Mesendoderm (in vitro differentiated cells): ENCODE measurements at regions not wholly inside any gene's neighbourhood (a gene's known extent, or its start where the extent isn't known, plus 50 kb on each side); places are given as distances from the start of the nearest gene placed in this dataset.
A peak's percentile ranks its signal among the peaks of the same experiment; 100 is the strongest.

Experiments used
- DNase-seq: peaks from one replicate; pipeline ENCODE4 v3.0.0; 2013
- H2AK5ac ChIP-seq: 2 replicates; pipeline ENCODE4 v1.6.1; 2013; ENCODE audit warnings: low read length, inconsistent platforms
- H2BK120ac ChIP-seq: 2 replicates; pipeline ENCODE4 v1.6.1; 2013; ENCODE audit warnings: low read depth, mild to moderate bottlenecking, low read length, moderate library complexity, mixed read lengths
- H2BK15ac ChIP-seq: replicated peaks from 2 replicates; pipeline ENCODE4 v1.6.1; 2013; ENCODE audit warnings: low read depth, mild to moderate bottlenecking, moderate library complexity
- H2BK5ac ChIP-seq: 2 replicates; pipeline ENCODE4 v1.6.1; 2013; ENCODE audit warnings: low read length, inconsistent platforms
- H3K18ac ChIP-seq: 2 replicates; pipeline ENCODE4 v1.6.1; 2013; ENCODE audit warnings: mild to moderate bottlenecking, low read length, mixed read lengths
- H3K23ac ChIP-seq: one replicate; pipeline ENCODE4 v1.6.1; 2013; ENCODE audit warnings: low read length
- H3K27ac ChIP-seq: 2 replicates; pipeline ENCODE4 v1.5.1; 2013; ENCODE audit warnings: low read depth, mild to moderate bottlenecking, inconsistent platforms, low read length, moderate library complexity
- H3K27me3 ChIP-seq: 2 replicates; pipeline ENCODE4 v1.6.1; 2013; ENCODE audit warnings: low read length, control low read depth, mild to moderate bottlenecking, inconsistent platforms; ENCODE audit not compliant: insufficient read depth, poor library complexity
- H3K36me3 ChIP-seq: 2 replicates; pipeline ENCODE4 v1.6.1; 2013; ENCODE audit warnings: low read length, inconsistent platforms; ENCODE audit not compliant: control insufficient read depth, insufficient read depth
- H3K4ac ChIP-seq: one replicate; pipeline ENCODE4 v1.6.1; 2013; ENCODE audit warnings: low read depth, mild to moderate bottlenecking, low read length, moderate library complexity
- H3K4me1 ChIP-seq: 2 replicates; pipeline ENCODE4 v1.6.1; 2013; ENCODE audit warnings: low read depth, low read length, inconsistent platforms; ENCODE audit not compliant: control insufficient read depth
- H3K4me2 ChIP-seq: 2 replicates; pipeline ENCODE4 v1.6.1; 2013; ENCODE audit warnings: low read length
- H3K4me3 ChIP-seq: 2 replicates; pipeline ENCODE4 v1.5.1; 2013; ENCODE audit warnings: mild to moderate bottlenecking, low read length
- H3K56ac ChIP-seq: one replicate; pipeline ENCODE4 v1.6.1; 2013; ENCODE audit warnings: low read length
- H3K79me1 ChIP-seq: 2 replicates; pipeline ENCODE4 v1.6.1; 2013; ENCODE audit warnings: low read length, inconsistent platforms
- H3K79me2 ChIP-seq: 2 replicates; pipeline ENCODE4 v1.6.1; 2013; ENCODE audit warnings: mild to moderate bottlenecking, low read length; ENCODE audit not compliant: control insufficient read depth, insufficient read depth
- H3K9ac ChIP-seq: 2 replicates; pipeline ENCODE4 v1.6.1; 2013; ENCODE audit warnings: low read length, inconsistent platforms
- H4K5ac ChIP-seq: one replicate; pipeline ENCODE4 v1.6.1; 2013; ENCODE audit warnings: low read length
- H4K8ac ChIP-seq: one replicate; pipeline ENCODE4 v1.6.1; 2013; ENCODE audit warnings: low read depth, mild to moderate bottlenecking, control low read depth, low read length, moderate library complexity
- whole genome bisulfite sequencing: extraction: QIAGEN DNeasy Blood & Tissue Kit; methylation state at CpG from one replicate; pipeline ENCODE4 v1.1.7; 2013; ENCODE audit warnings: low lambda C conversion rate, missing lambda C conversion rate; ENCODE audit not compliant: insufficient coverage; ENCODE audit errors: extremely low coverage; 5-methylcytosine and 5-hydroxymethylcytosine counted together

GRCh38 chr20:11195169-11195568, 521.4 kb upstream of the JAG1 start:
- Histone ChIP-seq H4K5ac (no peak overlapping the region), H3K4ac (no peak overlapping the region), H3K79me1 (no peaks in the 10 kb centered on the region), H2BK15ac (no peak overlapping the region), H3K4me1 (no peaks in the 10 kb centered on the region), H3K79me2 (no peaks in the 10 kb centered on the region), H3K23ac (no peak overlapping the region), H3K4me3 (no peak overlapping the region), H4K8ac (no peak overlapping the region), H2AK5ac (no peak overlapping the region), H3K27ac (no peak overlapping the region), H3K56ac (no peak overlapping the region), H3K27me3 (no peaks in the 10 kb centered on the region), H2BK5ac (no peak overlapping the region), H3K4me2 (no peak overlapping the region), H2BK120ac (no peak overlapping the region), H3K36me3 (no peaks in the 10 kb centered on the region), H3K18ac (no peak overlapping the region), H3K9ac (no peak overlapping the region)
- no CpG with 5 or more reads among the region's 6 CpGs for WGBS
- DNase-seq: no peak

- Histone ChIP-seq H3K4me1 (no peaks in the 10 kb centered on the region), H3K4me2 (no peak overlapping the region), H3K79me1 (no peaks in the 10 kb centered on the region), H3K4me3 (no peak overlapping the region), H3K36me3 (no peaks in the 10 kb centered on the region), H3K27me3 (no peaks in the 10 kb centered on the region), H3K4ac (no peak overlapping the region), H2BK5ac (no peak overlapping the region), H3K79me2 (no peaks in the 10 kb centered on the region), H2BK15ac (no peak overlapping the region), H3K9ac (no peak overlapping the region), H3K27ac (no peak overlapping the region), H4K8ac (no peak overlapping the region), H3K18ac (no peak overlapping the region), H4K5ac (no peak overlapping the region), H2AK5ac (no peak overlapping the region), H3K23ac (no peak overlapping the region), H3K56ac (no peak overlapping the region), H2BK120ac (no peak overlapping the region)
- no CpG with 5 or more reads among the region's 8 CpGs for WGBS
- no peak for DNase-seq
Measured at GRCh38 chr20:11195899-11196558, 522.2 kb upstream of the JAG1 start.

GRCh38 chr20:11197851-11198250, 524.1 kb upstream of the JAG1 start:
- H3K9ac ChIP-seq: no peak overlapping the region
- H3K4me2 ChIP-seq: no peak overlapping the region
- no peak overlapping the region for H3K18ac ChIP-seq
- H4K5ac ChIP-seq: no peak overlapping the region
- H2BK120ac ChIP-seq: no peak overlapping the region
- H3K27me3 ChIP-seq: no peaks in the 10 kb centered on the region
- H3K4ac ChIP-seq: no peak overlapping the region
- H4K8ac ChIP-seq: no peak overlapping the region
- no peak overlapping the region for H3K56ac ChIP-seq
- H3K79me2 ChIP-seq: no peaks in the 10 kb centered on the region
- no peak overlapping the region for H3K27ac ChIP-seq
- no peak overlapping the region for H2AK5ac ChIP-seq
- H2BK5ac ChIP-seq: no peak overlapping the region
- DNase-seq: no peak
- no peaks in the 10 kb centered on the region for H3K4me1 ChIP-seq
- no peaks in the 10 kb centered on the region for H3K36me3 ChIP-seq
- H3K4me3 ChIP-seq: no peak overlapping the region
- H3K23ac ChIP-seq: no peak overlapping the region
- no peak overlapping the region for H2BK15ac ChIP-seq
- H3K79me1 ChIP-seq: no peaks in the 10 kb centered on the region

GRCh38 chr20:11200423-11200822, 526.6 kb upstream of the JAG1 start:
- H3K36me3 ChIP-seq: no peaks in the 10 kb centered on the region
- no peak overlapping the region for H4K8ac ChIP-seq
- no peak overlapping the region for H3K27ac ChIP-seq
- no peak overlapping the region for H3K4ac ChIP-seq
- no peak overlapping the region for H2BK15ac ChIP-seq
- no peak overlapping the region for H4K5ac ChIP-seq
- H3K27me3 ChIP-seq: no peaks in the 10 kb centered on the region
- no peak overlapping the region for H3K56ac ChIP-seq
- no peaks in the 10 kb centered on the region for H3K4me1 ChIP-seq
- no peaks in the 10 kb centered on the region for H3K79me1 ChIP-seq
- H2AK5ac ChIP-seq: no peak overlapping the region
- no peak overlapping the region for H3K4me2 ChIP-seq
- H3K18ac ChIP-seq: no peak overlapping the region
- H3K23ac ChIP-seq: no peak overlapping the region
- H2BK5ac ChIP-seq: no peak overlapping the region
- no peak overlapping the region for H3K9ac ChIP-seq
- no peak for DNase-seq
- H3K79me2 ChIP-seq: no peaks in the 10 kb centered on the region
- no peak overlapping the region for H3K4me3 ChIP-seq
- no peak overlapping the region for H2BK120ac ChIP-seq

- Histone ChIP-seq H3K4me3 (no peak overlapping the region), H3K56ac (no peak overlapping the region), H4K8ac (no peak overlapping the region), H3K23ac (no peak overlapping the region), H3K4me2 (no peak overlapping the region), H3K36me3 (no peaks in the 10 kb centered on the region), H2BK5ac (no peak overlapping the region), H4K5ac (no peak overlapping the region), H2AK5ac (no peak overlapping the region), H3K9ac (no peak overlapping the region), H3K4me1 (no peaks in the 10 kb centered on the region), H2BK15ac (no peak overlapping the region), H3K27me3 (no peaks in the 10 kb centered on the region), H3K79me2 (no peaks in the 10 kb centered on the region), H3K79me1 (no peaks in the 10 kb centered on the region), H3K18ac (no peak overlapping the region), H2BK120ac (no peak overlapping the region), H3K4ac (no peak overlapping the region), H3K27ac (no peak overlapping the region)
- no CpG with 5 or more reads among the region's 4 CpGs for WGBS
- DNase-seq: peak; percentile 86
Measured at GRCh38 chr20:11204926-11205768, 531.3 kb upstream of the JAG1 start.
